ENCODE measurements at regions not wholly inside any gene's neighbourhood (a gene's known extent, or its start where the extent isn't known, plus 50 kb on each side); places are given as distances from the start of the nearest gene placed in this dataset.
A peak's percentile ranks its signal among the peaks of the same experiment; 100 is the strongest.

GRCh38 chr2:3001615-3002560 lies 375.7 kb downstream of the EIPR1 start:
- no peak for TF ChIP-seq FOXA2 (IDR thresholded peaks at IDR 0.05)
- TF ChIP-seq RAD21 (IDR thresholded peaks at IDR 0.05), result peak; percentile 66 to 75
- TF ChIP-seq NR2F2 (IDR thresholded peaks at IDR 0.05), result no peak
- TF ChIP-seq, protein P1, sequence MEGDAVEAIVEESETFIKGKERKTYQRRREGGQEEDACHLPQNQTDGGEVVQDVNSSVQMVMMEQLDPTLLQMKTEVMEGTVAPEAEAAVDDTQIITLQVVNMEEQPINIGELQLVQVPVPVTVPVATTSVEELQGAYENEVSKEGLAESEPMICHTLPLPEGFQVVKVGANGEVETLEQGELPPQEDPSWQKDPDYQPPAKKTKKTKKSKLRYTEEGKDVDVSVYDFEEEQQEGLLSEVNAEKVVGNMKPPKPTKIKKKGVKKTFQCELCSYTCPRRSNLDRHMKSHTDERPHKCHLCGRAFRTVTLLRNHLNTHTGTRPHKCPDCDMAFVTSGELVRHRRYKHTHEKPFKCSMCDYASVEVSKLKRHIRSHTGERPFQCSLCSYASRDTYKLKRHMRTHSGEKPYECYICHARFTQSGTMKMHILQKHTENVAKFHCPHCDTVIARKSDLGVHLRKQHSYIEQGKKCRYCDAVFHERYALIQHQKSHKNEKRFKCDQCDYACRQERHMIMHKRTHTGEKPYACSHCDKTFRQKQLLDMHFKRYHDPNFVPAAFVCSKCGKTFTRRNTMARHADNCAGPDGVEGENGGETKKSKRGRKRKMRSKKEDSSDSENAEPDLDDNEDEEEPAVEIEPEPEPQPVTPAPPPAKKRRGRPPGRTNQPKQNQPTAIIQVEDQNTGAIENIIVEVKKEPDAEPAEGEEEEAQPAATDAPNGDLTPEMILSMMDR (IDR thresholded peaks at IDR 0.05; ENCODE audit: low read depth, low read length, missing input control), result peak; percentile 21
- H3K36me3 ChIP-seq (ENCODE audit: control insufficient read depth in 4 of 4, insufficient read depth in 3 of 4, low read depth in 1 of 4, low read length in 3 of 4), result no peaks in the 10 kb centered on the region
- H3K9me3 ChIP-seq (ENCODE audit: control insufficient read depth in 4 of 4, low read length in 3 of 4), result no peaks in the 10 kb centered on the region
- no peak overlapping the region for H3K4me3 ChIP-seq (ENCODE audit: low read depth in 1 of 3, low read length in 3 of 3)
- DNase-seq (ENCODE audit: low spot score), result no peak
- no peak overlapping the region for H3K27ac ChIP-seq (ENCODE audit: low read depth in 1 of 2, low read length in 2 of 2)
- no peaks in the 10 kb centered on the region for H3K4me1 ChIP-seq (ENCODE audit: control insufficient read depth in 4 of 4, insufficient read depth in 4 of 4, low read length in 3 of 4)
- 41% methylated on average over 18 of the region's 18 CpGs for WGBS
- H3K9ac ChIP-seq (ENCODE audit: low read depth in 1 of 2, low read length in 2 of 2), result no peak overlapping the region
- H3K27me3 ChIP-seq (ENCODE audit: control insufficient read depth in 4 of 4, insufficient read depth in 4 of 4, low read length in 3 of 4), result peaks cover 0 to 15% (median 2%) of the 10 kb centered on the region in 4 donors

DNA sequence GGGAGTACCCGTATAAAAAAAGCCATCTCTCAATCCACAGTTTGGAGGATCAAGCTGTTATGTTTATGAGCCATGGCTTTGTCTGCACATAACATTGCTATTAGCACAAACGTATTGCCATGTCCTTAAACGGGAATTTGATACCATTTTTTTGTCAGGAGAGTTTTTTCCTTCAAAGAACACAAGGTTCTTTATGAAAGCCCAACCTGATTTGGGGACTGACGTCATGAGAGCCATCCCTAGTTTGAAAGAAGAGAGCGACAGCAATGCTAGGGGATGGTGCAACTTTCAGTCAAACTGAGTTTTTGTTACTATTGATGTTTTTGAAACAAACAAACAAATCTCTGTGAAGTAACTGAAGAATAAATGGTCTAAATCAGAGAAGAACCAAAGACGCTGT lies 376.6 kb downstream of the EIPR1 start:
- 52% methylated on average over 6 of the region's 6 CpGs for WGBS
- H3K36me3 ChIP-seq (ENCODE audit: control insufficient read depth in 4 of 4, insufficient read depth in 3 of 4, low read depth in 1 of 4, low read length in 3 of 4), result no peaks in the 10 kb centered on the region
- H3K4me3 ChIP-seq (ENCODE audit: low read depth in 1 of 3, low read length in 3 of 3), result no peak overlapping the region
- no peak overlapping the region for H3K9ac ChIP-seq (ENCODE audit: low read depth in 1 of 2, low read length in 2 of 2)
- peaks cover 0 to 15% (median under 1%) of the 10 kb centered on the region in 4 donors for H3K27me3 ChIP-seq (ENCODE audit: control insufficient read depth in 4 of 4, insufficient read depth in 4 of 4, low read length in 3 of 4)
- no peak for DNase-seq (ENCODE audit: low spot score)
- H3K27ac ChIP-seq (ENCODE audit: low read depth in 1 of 2, low read length in 2 of 2), result no peak overlapping the region
- no peaks in the 10 kb centered on the region for H3K4me1 ChIP-seq (ENCODE audit: control insufficient read depth in 4 of 4, insufficient read depth in 4 of 4, low read length in 3 of 4)
- TF ChIP-seq NR2F2 (IDR thresholded peaks at IDR 0.05) (no peak), FOXA1 (IDR thresholded peaks at IDR 0.05) (no peak), HNF4A (conservative IDR thresholded peaks at IDR 0.05) (no peak), GABPA (IDR thresholded peaks at IDR 0.05 in 1 of 2, conservative IDR thresholded peaks at IDR 0.05 in 1 of 2) (no peak), SP1 (IDR thresholded peaks at IDR 0.05) (no peak), JUND (IDR thresholded peaks at IDR 0.05) (no peak), TAF1 (conservative IDR thresholded peaks at IDR 0.05) (no peak), EGR1 (IDR thresholded peaks at IDR 0.05; ENCODE audit: low read depth in 2 of 2) (no peak), YY1 (IDR thresholded peaks at IDR 0.05) (no peak), HNF4G (IDR thresholded peaks at IDR 0.05) (no peak), FOXA2 (IDR thresholded peaks at IDR 0.05) (no peak), RAD21 (IDR thresholded peaks at IDR 0.05) (no peak), RXRA (IDR thresholded peaks at IDR 0.05) (no peak), REST (IDR thresholded peaks at IDR 0.05) (no peak)
- TF ChIP-seq, protein P1 (IDR thresholded peaks at IDR 0.05; ENCODE audit: low read depth, low read length, missing input control), result no peak
- TF ChIP-seq, protein P2, sequence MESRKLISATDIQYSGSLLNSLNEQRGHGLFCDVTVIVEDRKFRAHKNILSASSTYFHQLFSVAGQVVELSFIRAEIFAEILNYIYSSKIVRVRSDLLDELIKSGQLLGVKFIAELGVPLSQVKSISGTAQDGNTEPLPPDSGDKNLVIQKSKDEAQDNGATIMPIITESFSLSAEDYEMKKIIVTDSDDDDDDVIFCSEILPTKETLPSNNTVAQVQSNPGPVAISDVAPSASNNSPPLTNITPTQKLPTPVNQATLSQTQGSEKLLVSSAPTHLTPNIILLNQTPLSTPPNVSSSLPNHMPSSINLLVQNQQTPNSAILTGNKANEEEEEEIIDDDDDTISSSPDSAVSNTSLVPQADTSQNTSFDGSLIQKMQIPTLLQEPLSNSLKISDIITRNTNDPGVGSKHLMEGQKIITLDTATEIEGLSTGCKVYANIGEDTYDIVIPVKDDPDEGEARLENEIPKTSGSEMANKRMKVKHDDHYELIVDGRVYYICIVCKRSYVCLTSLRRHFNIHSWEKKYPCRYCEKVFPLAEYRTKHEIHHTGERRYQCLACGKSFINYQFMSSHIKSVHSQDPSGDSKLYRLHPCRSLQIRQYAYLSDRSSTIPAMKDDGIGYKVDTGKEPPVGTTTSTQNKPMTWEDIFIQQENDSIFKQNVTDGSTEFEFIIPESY (IDR thresholded peaks at IDR 0.05), result no peak
- TF ChIP-seq, protein P3, sequence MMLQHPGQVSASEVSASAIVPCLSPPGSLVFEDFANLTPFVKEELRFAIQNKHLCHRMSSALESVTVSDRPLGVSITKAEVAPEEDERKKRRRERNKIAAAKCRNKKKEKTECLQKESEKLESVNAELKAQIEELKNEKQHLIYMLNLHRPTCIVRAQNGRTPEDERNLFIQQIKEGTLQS (IDR thresholded peaks at IDR 0.05), result no peak
- TF ChIP-seq, protein P4, sequence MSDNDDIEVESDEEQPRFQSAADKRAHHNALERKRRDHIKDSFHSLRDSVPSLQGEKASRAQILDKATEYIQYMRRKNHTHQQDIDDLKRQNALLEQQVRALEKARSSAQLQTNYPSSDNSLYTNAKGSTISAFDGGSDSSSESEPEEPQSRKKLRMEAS (IDR thresholded peaks at IDR 0.05), result no peak
- H3K9me3 ChIP-seq (ENCODE audit: control insufficient read depth in 4 of 4, low read length in 3 of 4), result no peaks in the 10 kb centered on the region

Measured in liver (tissue), 8 donors.